Loucy (cell line): ENCODE measurements at regions not wholly inside any gene's neighbourhood (a gene's known extent, or its start where the extent isn't known, plus 50 kb on each side); places are given as distances from the start of the nearest gene placed in this dataset.

Source experiments
- H2AFZ ChIP-seq: fragments of 200-600 bp; sonication (generic); 2 replicates; pipeline ENCODE4 v1.6.0; 2016; ENCODE audit warnings: antibody characterized with exemption, mild to moderate bottlenecking, low read length, moderate library complexity
- H3F3A ChIP-seq: fragments of 200-600 bp; 2 replicates; pipeline ENCODE4 v1.6.0; 2016; ENCODE audit warnings: antibody characterized with exemption, low read depth, mild to moderate bottlenecking
- H3K27me3 ChIP-seq: fragments of 200-600 bp; sonication (generic); 2 replicates; pipeline ENCODE4 v1.6.1; 2014; ENCODE audit warnings: low read length, mild to moderate bottlenecking; ENCODE audit not compliant: insufficient read depth, poor library complexity, severe bottlenecking
- H3K36me3 ChIP-seq: fragments of 200-600 bp; sonication (generic); 2 replicates; pipeline ENCODE4 v1.6.1; 2016; ENCODE audit warnings: low read length; ENCODE audit not compliant: insufficient read depth
- H3K4me1 ChIP-seq: fragments of 200-600 bp; sonication (generic); 2 replicates; pipeline ENCODE4 v1.5.1; 2014; ENCODE audit warnings: low read length, mild to moderate bottlenecking; ENCODE audit not compliant: insufficient read depth, poor library complexity, severe bottlenecking
- H3K4me2 ChIP-seq: fragments of 200-600 bp; sonication (generic); 2 replicates; pipeline ENCODE4 v1.6.0; 2014; ENCODE audit warnings: antibody characterized with exemption, low read length, low read depth, mild to moderate bottlenecking; ENCODE audit not compliant: poor library complexity, severe bottlenecking
- H3K4me3 ChIP-seq: fragments of 200-600 bp; sonication (generic); 2 replicates; pipeline ENCODE4 v1.5.1; 2014; ENCODE audit warnings: low read length, mild to moderate bottlenecking, mixed read lengths; ENCODE audit not compliant: poor library complexity, severe bottlenecking
- H3K79me2 ChIP-seq: fragments of 200-600 bp; sonication (generic); 2 replicates; pipeline ENCODE4 v1.6.1; 2014; ENCODE audit warnings: low read length; ENCODE audit not compliant: insufficient read depth
- H3K9ac ChIP-seq: fragments of 200-600 bp; sonication (generic); 2 replicates; pipeline ENCODE4 v1.6.0; 2014; ENCODE audit warnings: mild to moderate bottlenecking, low read depth, low read length, moderate library complexity; ENCODE audit not compliant: poor library complexity, severe bottlenecking
- H3K9me2 ChIP-seq: fragments of 200-600 bp; sonication (generic); replicated peaks from 2 replicates; pipeline ENCODE4 v1.6.1; 2016; ENCODE audit warnings: low read depth, low read length, mixed read lengths
- H3K9me3 ChIP-seq: fragments of 200-600 bp; sonication (generic); 2 replicates; pipeline ENCODE4 v1.6.1; 2014; ENCODE audit warnings: mild to moderate bottlenecking, antibody characterized with exemption, low read length, low read depth; ENCODE audit not compliant: insufficient read depth
- H4K20me1 ChIP-seq: fragments of 200-600 bp; sonication (generic); 2 replicates; pipeline ENCODE4 v1.6.0; 2014; ENCODE audit warnings: antibody characterized with exemption, low read length, mild to moderate bottlenecking; ENCODE audit not compliant: insufficient read depth, poor library complexity, severe bottlenecking
- EZH2phosphoT487 ChIP-seq: fragments of 200-600 bp; IDR thresholded peaks from 2 replicates; pipeline ENCODE4 v1.6.1; 2018; ENCODE audit warnings: antibody characterized with exemption, mild to moderate bottlenecking, moderate library complexity, borderline replicate concordance
- TF ChIP-seq, protein P1 (sequence below): fragments of 200-600 bp; sonication (generic); conservative IDR thresholded peaks from 2 replicates; pipeline ENCODE4 v1.5.1; 2014; ENCODE audit warnings: mild to moderate bottlenecking, antibody characterized with exemption, low read length

DNA sequence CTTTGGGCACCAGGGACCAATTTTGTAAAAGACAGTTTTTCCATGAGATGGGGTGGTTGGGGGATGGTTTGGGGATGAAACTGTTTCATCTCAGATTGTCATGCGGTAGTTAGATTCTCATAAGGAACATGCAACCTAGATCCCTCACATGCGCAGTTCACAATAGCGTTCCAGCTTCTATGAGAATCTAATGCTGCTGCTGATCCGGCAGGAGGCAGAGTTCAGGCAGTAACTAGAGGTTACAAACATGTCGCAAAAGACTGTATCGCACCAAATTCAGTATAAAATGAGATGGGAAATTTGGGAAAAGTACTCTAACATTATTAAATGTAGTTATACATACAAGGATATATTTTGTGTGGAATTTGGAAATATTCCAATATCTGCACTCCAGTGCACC, 213.2 kb upstream of the LRFN5 start:
- Histone ChIP-seq H3F3A (no peaks in the 10 kb centered on the region), H3K9me2 (no peaks in the 10 kb centered on the region), H3K36me3 (no peaks in the 10 kb centered on the region), H2AFZ (no peak overlapping the region), H3K9ac (no peak overlapping the region), H3K4me1 (no peaks in the 10 kb centered on the region), H3K27me3 (no peaks in the 10 kb centered on the region), H3K9me3 (no peaks in the 10 kb centered on the region), H3K79me2 (no peaks in the 10 kb centered on the region), H4K20me1 (no peaks in the 10 kb centered on the region), H3K4me2 (no peak overlapping the region), H3K4me3 (no peak overlapping the region)
- TF ChIP-seq, protein P1, sequence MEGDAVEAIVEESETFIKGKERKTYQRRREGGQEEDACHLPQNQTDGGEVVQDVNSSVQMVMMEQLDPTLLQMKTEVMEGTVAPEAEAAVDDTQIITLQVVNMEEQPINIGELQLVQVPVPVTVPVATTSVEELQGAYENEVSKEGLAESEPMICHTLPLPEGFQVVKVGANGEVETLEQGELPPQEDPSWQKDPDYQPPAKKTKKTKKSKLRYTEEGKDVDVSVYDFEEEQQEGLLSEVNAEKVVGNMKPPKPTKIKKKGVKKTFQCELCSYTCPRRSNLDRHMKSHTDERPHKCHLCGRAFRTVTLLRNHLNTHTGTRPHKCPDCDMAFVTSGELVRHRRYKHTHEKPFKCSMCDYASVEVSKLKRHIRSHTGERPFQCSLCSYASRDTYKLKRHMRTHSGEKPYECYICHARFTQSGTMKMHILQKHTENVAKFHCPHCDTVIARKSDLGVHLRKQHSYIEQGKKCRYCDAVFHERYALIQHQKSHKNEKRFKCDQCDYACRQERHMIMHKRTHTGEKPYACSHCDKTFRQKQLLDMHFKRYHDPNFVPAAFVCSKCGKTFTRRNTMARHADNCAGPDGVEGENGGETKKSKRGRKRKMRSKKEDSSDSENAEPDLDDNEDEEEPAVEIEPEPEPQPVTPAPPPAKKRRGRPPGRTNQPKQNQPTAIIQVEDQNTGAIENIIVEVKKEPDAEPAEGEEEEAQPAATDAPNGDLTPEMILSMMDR: no peak
- no peak for TF ChIP-seq EZH2phosphoT487

DNA sequence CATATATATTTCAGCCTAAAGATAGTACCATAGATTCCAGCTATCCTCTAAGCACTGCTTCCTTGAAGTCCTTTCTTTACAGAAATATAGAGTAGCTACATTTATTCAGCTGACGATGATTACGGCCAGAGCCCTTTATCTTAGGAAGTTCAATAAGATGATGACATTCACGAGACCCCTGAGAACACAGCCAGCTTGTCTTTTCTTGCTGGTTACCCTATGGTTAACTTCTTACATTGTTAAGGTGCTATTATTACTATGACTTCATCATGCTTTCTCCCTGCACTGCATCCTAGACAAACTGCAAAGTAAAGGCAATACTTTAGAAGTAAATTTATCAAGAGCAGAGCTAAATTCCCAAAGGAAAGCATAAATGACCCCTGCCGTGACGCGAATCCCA, 214.4 kb upstream of the LRFN5 start:
- Histone ChIP-seq H3K36me3 (no peaks in the 10 kb centered on the region), H4K20me1 (no peaks in the 10 kb centered on the region), H3K79me2 (no peaks in the 10 kb centered on the region), H3F3A (no peaks in the 10 kb centered on the region), H3K4me2 (no peak overlapping the region), H3K4me3 (no peak overlapping the region), H3K4me1 (no peaks in the 10 kb centered on the region), H2AFZ (no peak overlapping the region), H3K27me3 (no peaks in the 10 kb centered on the region), H3K9ac (no peak overlapping the region), H3K9me2 (no peaks in the 10 kb centered on the region), H3K9me3 (no peaks in the 10 kb centered on the region)
- TF ChIP-seq, protein P1: no peak
- no peak for TF ChIP-seq EZH2phosphoT487

DNA sequence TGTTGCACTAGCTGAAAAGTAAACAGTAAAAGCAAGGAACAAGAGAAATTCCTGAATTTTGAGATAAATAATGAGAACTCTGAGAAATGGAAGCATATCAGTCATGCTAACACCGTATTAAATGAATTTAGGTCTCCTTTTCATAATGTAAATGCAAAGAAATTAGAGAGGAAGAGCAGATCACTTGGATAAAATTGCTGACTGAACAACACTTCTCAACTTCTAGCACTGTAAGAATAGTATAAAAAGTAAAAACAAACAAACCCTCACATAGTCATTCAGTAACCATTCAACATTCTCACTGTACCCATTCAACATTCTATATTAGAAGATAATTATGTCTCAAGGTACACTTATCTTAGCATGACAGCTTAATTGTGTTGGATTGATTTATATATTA, 217.3 kb upstream of the LRFN5 start:
- no peaks in the 10 kb centered on the region for H3K36me3 ChIP-seq
- H3K27me3 ChIP-seq: no peaks in the 10 kb centered on the region
- H3K79me2 ChIP-seq: no peaks in the 10 kb centered on the region
- no peak overlapping the region for H3K9ac ChIP-seq
- no peaks in the 10 kb centered on the region for H4K20me1 ChIP-seq
- H3K9me3 ChIP-seq: no peaks in the 10 kb centered on the region
- no peak for TF ChIP-seq EZH2phosphoT487
- TF ChIP-seq, protein P1: no peak
- no peak overlapping the region for H3K4me3 ChIP-seq
- no peaks in the 10 kb centered on the region for H3F3A ChIP-seq
- H2AFZ ChIP-seq: no peak overlapping the region
- H3K9me2 ChIP-seq: no peaks in the 10 kb centered on the region
- no peak overlapping the region for H3K4me2 ChIP-seq
- no peaks in the 10 kb centered on the region for H3K4me1 ChIP-seq
